ENCODE measurements at regions not wholly inside any gene's neighbourhood (a gene's known extent, or its start where the extent isn't known, plus 50 kb on each side); places are given as distances from the start of the nearest gene placed in this dataset.

GRCh38 chr1:201771466-201771865 is 57.5 kb upstream of the IPO9 start:
- DNase-seq (ENCODE audit: low read depth in 3 of 3) = no peak

- no peak for DNase-seq (ENCODE audit: low read depth in 3 of 3)
Measured at GRCh38 chr1:201772178-201772577, 56.8 kb upstream of the IPO9 start.

GRCh38 chr1:201773764-201774163 is 55.2 kb upstream of the IPO9 start:
- DNase-seq (ENCODE audit: low read depth in 3 of 3) = no peak

GRCh38 chr1:201774224-201774982 is 54.6 kb upstream of the IPO9 start:
- no peak for DNase-seq (ENCODE audit: low read depth in 3 of 3)

GRCh38 chr1:201774983-201775344 is 54.0 kb upstream of the IPO9 start:
- no peak for DNase-seq (ENCODE audit: low read depth in 3 of 3)

GRCh38 chr1:201775380-201775779 is 53.6 kb upstream of the IPO9 start:
- DNase-seq (ENCODE audit: low read depth in 3 of 3) = no peak

GRCh38 chr1:201778279-201779065 is 50.5 kb upstream of the IPO9 start:
- no peak for DNase-seq (ENCODE audit: low read depth in 3 of 3)
